HEK293 (cell line): ENCODE measurements at regions not wholly inside any gene's neighbourhood (a gene's known extent, or its start where the extent isn't known, plus 50 kb on each side); places are given as distances from the start of the nearest gene placed in this dataset.
"Not testable (repeated sequence)": the region's sequence is repeated elsewhere in the genome, so short reads cannot be mapped to it uniquely, and the experiment has no call there.

Experiments used
- CTCF ChIA-PET: fragments of 350-600 bp; formaldehyde crosslinking; extraction: SDS; loops from one replicate; lab custom pipeline; 2021; ENCODE audit warnings: antibody characterized with exemption; lab: Yijun Ruan, JAX
- POLR2A ChIA-PET: fragments of 300-600 bp; formaldehyde crosslinking; extraction: SDS; loops from one replicate; lab custom pipeline; 2020; ENCODE audit warnings: antibody characterized with exemption, inconsistent platforms; lab: Yijun Ruan, JAX
- H3K27ac ChIP-seq: fragments of 200-500 bp; sonication (Bioruptor generic); 2 replicates; pipeline ENCODE4 v1.5.1; 2014; ENCODE audit warnings: low read depth, low read length, control low read depth, inconsistent platforms; ENCODE audit errors: extremely low read depth
- H3K36me3 ChIP-seq, 2 experiments: fragments of 200-500 bp in 1 of 2; sonication (Bioruptor generic) in 1 of 2; 1 replicate in 1 of 2; 2 replicates in 1 of 2; pipeline ENCODE4 v1.5.1; 2014 to 2017; ENCODE audit warnings: inconsistent platforms in 2 of 2, low read length in 2 of 2; ENCODE audit not compliant: control insufficient read depth in 2 of 2, insufficient read depth in 1 of 2
- H3K4me1 ChIP-seq: fragments of 200-500 bp; sonication (Bioruptor generic); 2 replicates; pipeline ENCODE4 v1.5.1; 2014; ENCODE audit warnings: mild to moderate bottlenecking, low read length, inconsistent platforms; ENCODE audit not compliant: control insufficient read depth, insufficient read depth
- H3K4me3 ChIP-seq: 2 replicates; pipeline ENCODE4 v1.5.1; 2011; ENCODE audit warnings: low read depth, mild to moderate bottlenecking, control low read depth, low read length, moderate library complexity
- H3K9me3 ChIP-seq: fragments of 200-500 bp; sonication (Bioruptor generic); 2 replicates; pipeline ENCODE4 v1.5.1; 2014; ENCODE audit warnings: low read depth, low read length, inconsistent platforms; ENCODE audit not compliant: control insufficient read depth, insufficient read depth
- SALL2 ChIP-seq: fragments of 450-650 bp; formaldehyde crosslinking; IDR thresholded peaks from 2 replicates; pipeline ENCODE4 v1.5.0; 2017; ENCODE audit warnings: missing biosample characterization, mild to moderate bottlenecking, missing genetic modification characterization, borderline replicate concordance
- ZBTB7A ChIP-seq: fragments of 450-650 bp; formaldehyde crosslinking; IDR thresholded peaks from 2 replicates; pipeline ENCODE4 v1.5.1; 2016; ENCODE audit warnings: low read depth, missing biosample characterization, missing genetic modification characterization
- ZFP3 ChIP-seq: fragments of 450-650 bp; formaldehyde crosslinking; IDR thresholded peaks from 2 replicates; pipeline ENCODE4 v1.5.1; 2016; ENCODE audit warnings: low read depth, missing biosample characterization, missing genetic modification characterization
- ZFP69B ChIP-seq: fragments of 450-650 bp; formaldehyde crosslinking; IDR thresholded peaks from 2 replicates; pipeline ENCODE4 v1.5.1; 2016; ENCODE audit warnings: missing biosample characterization, missing genetic modification characterization
- ZIC2 ChIP-seq: fragments of 450-650 bp; formaldehyde crosslinking; IDR thresholded peaks from 2 replicates; pipeline ENCODE4 v1.5.1; 2016; ENCODE audit warnings: missing biosample characterization, missing genetic modification characterization
- ZNF10 ChIP-seq: fragments of 450-650 bp; formaldehyde crosslinking; IDR thresholded peaks from 2 replicates; pipeline ENCODE4 v1.5.1; 2017; ENCODE audit warnings: missing biosample characterization, missing genetic modification characterization
- ZNF132 ChIP-seq: fragments of 450-650 bp; formaldehyde crosslinking; IDR thresholded peaks from 2 replicates; pipeline ENCODE4 v1.5.1; 2017; ENCODE audit warnings: missing biosample characterization, missing genetic modification characterization, borderline replicate concordance
- ZNF133 ChIP-seq: fragments of 450-650 bp; formaldehyde crosslinking; IDR thresholded peaks from 2 replicates; pipeline ENCODE4 v1.5.1; 2016; ENCODE audit warnings: missing biosample characterization, missing genetic modification characterization
- ZNF155 ChIP-seq: fragments of 450-650 bp; formaldehyde crosslinking; IDR thresholded peaks from 2 replicates; pipeline ENCODE4 v1.5.1; 2016; ENCODE audit warnings: missing biosample characterization, missing genetic modification characterization
- ZNF211 ChIP-seq: fragments of 450-650 bp; formaldehyde crosslinking; IDR thresholded peaks from 2 replicates; pipeline ENCODE4 v1.5.1; 2016; ENCODE audit warnings: low read depth, missing biosample characterization, missing genetic modification characterization
- ZNF629 ChIP-seq: fragments of 450-650 bp; formaldehyde crosslinking; IDR thresholded peaks from 2 replicates; pipeline ENCODE4 v1.5.1; 2017; ENCODE audit warnings: missing biosample characterization, missing genetic modification characterization
- ZNF677 ChIP-seq: fragments of 450-650 bp; IDR thresholded peaks from 2 replicates; pipeline ENCODE4 v1.5.0; 2018; ENCODE audit warnings: missing biosample characterization, mild to moderate bottlenecking, missing genetic modification characterization, moderate library complexity
- TF ChIP-seq, protein P1 (sequence below): fragments of 450-650 bp; formaldehyde crosslinking; IDR thresholded peaks from 2 replicates; pipeline ENCODE4 v1.5.1; 2016; ENCODE audit warnings: missing biosample characterization, missing genetic modification characterization
- TF ChIP-seq, protein P2 (sequence below): fragments of 450-650 bp; formaldehyde crosslinking; IDR thresholded peaks from 2 replicates; pipeline ENCODE4 v1.5.1; 2016; ENCODE audit warnings: missing biosample characterization, missing genetic modification characterization
- TF ChIP-seq, protein P3 (sequence below): fragments of 450-650 bp; IDR thresholded peaks from 2 replicates; pipeline ENCODE4 v1.5.1; 2018; ENCODE audit warnings: missing biosample characterization, mild to moderate bottlenecking, missing genetic modification characterization
- TF ChIP-seq, protein P4 (sequence below): fragments of 450-650 bp; formaldehyde crosslinking; IDR thresholded peaks from 2 replicates; pipeline ENCODE4 v1.5.1; 2016; ENCODE audit warnings: missing biosample characterization, missing genetic modification characterization

DNA sequence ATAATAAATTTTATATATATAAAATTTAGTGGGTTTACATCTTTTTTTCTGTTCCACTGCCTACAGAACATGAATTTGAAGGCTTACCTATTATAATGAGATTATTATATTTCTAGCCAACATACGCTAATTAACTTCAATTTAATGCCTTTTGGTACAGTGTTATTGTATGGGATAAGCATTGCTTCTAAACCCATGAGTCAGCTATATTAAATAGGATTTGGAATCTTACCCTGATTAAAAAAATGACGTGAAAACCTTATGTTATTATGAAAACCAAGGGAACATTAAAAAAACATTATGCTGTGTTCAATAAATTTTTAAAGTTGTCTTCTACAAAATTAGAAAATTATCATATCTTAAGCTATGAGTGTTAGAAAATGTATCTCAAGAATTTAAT, 334.0 kb upstream of the RGS17 start:
- TF ChIP-seq, protein P1, sequence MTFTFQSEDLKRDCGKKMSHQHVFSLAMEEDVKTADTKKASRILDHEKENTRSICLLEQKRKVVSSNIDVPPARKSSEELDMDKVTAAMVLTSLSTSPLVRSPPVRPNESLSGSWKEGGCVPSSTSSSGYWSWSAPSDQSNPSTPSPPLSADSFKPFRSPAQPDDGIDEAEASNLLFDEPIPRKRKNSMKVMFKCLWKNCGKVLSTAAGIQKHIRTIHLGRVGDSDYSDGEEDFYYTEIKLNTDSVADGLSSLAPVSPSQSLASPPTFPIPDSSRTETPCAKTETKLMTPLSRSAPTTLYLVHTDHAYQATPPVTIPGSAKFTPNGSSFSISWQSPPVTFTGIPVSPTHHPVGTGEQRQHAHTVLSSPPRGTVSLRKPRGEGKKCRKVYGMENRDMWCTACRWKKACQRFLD (tag by site-specific recombination): no peak
- TF ChIP-seq ZFP3 (no peak), SALL2 (tag by site-specific recombination) (no peak), ZNF133 (tag by site-specific recombination) (no peak)
- TF ChIP-seq, protein P2, sequence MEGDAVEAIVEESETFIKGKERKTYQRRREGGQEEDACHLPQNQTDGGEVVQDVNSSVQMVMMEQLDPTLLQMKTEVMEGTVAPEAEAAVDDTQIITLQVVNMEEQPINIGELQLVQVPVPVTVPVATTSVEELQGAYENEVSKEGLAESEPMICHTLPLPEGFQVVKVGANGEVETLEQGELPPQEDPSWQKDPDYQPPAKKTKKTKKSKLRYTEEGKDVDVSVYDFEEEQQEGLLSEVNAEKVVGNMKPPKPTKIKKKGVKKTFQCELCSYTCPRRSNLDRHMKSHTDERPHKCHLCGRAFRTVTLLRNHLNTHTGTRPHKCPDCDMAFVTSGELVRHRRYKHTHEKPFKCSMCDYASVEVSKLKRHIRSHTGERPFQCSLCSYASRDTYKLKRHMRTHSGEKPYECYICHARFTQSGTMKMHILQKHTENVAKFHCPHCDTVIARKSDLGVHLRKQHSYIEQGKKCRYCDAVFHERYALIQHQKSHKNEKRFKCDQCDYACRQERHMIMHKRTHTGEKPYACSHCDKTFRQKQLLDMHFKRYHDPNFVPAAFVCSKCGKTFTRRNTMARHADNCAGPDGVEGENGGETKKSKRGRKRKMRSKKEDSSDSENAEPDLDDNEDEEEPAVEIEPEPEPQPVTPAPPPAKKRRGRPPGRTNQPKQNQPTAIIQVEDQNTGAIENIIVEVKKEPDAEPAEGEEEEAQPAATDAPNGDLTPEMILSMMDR: no peak
- TF ChIP-seq, protein P3, sequence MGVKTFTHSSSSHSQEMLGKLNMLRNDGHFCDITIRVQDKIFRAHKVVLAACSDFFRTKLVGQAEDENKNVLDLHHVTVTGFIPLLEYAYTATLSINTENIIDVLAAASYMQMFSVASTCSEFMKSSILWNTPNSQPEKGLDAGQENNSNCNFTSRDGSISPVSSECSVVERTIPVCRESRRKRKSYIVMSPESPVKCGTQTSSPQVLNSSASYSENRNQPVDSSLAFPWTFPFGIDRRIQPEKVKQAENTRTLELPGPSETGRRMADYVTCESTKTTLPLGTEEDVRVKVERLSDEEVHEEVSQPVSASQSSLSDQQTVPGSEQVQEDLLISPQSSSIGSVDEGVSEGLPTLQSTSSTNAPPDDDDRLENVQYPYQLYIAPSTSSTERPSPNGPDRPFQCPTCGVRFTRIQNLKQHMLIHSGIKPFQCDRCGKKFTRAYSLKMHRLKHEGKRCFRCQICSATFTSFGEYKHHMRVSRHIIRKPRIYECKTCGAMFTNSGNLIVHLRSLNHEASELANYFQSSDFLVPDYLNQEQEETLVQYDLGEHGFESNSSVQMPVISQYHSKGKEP (tag by site-specific recombination): no peak
- TF ChIP-seq, all 188 proteins: peak for 0
- H3K36me3 ChIP-seq: no peaks in the 10 kb centered on the region
- CTCF ChIA-PET: interaction anchor here (0.6 kb wide), 1 partner anchor 407 kb away, joined by 4 read pairs; no protein-coding TSS in a partner anchor
- no peaks in the 10 kb centered on the region for H3K4me1 ChIP-seq
- H3K27ac ChIP-seq: no peak overlapping the region
- no peak overlapping the region for H3K4me3 ChIP-seq
- no peaks in the 10 kb centered on the region for H3K9me3 ChIP-seq
- POLR2A ChIA-PET: no interaction called here

DNA sequence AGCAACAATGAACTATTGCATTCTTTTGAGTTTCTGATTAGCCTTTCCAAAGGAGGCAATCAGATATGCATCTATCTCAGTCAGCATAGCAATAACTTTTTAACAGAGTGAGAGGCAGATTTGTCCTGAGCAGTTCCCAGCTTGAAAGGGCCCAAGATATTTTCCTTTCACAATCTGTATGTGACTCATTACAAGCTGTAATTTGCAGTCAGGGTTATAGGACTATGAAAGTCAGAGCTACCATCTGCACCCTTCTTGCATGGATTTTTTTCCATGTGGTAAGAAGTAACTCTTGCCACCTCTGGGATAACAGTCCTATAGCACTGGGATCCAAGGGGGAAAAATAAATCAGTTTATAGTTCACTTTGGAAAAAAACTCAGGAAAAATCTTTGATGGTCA, 318.2 kb upstream of the RGS17 start:
- no peaks in the 10 kb centered on the region for H3K9me3 ChIP-seq
- H3K36me3 ChIP-seq: no peaks in the 10 kb centered on the region
- H3K4me3 ChIP-seq: no peak overlapping the region
- TF ChIP-seq ZFP69B (tag by site-specific recombination): no peak
- TF ChIP-seq, protein P4, sequence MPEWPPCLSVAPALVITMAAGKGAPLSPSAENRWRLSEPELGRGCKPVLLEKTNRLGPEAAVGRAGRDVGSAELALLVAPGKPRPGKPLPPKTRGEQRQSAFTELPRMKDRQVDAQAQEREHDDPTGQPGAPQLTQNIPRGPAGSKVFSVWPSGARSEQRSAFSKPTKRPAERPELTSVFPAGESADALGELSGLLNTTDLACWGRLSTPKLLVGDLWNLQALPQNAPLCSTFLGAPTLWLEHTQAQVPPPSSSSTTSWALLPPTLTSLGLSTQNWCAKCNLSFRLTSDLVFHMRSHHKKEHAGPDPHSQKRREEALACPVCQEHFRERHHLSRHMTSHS (tag by site-specific recombination): no peak
- TF ChIP-seq ZNF155: no peak
- TF ChIP-seq ZNF211: no peak
- TF ChIP-seq ZBTB7A (tag by site-specific recombination): no peak
- TF ChIP-seq ZIC2: no peak
- no peak for TF ChIP-seq ZNF677 (tag by site-specific recombination)
- POLR2A ChIA-PET: no interaction called here
- CTCF ChIA-PET: no interaction called here
- no peak overlapping the region for H3K27ac ChIP-seq
- no peaks in the 10 kb centered on the region for H3K4me1 ChIP-seq

DNA sequence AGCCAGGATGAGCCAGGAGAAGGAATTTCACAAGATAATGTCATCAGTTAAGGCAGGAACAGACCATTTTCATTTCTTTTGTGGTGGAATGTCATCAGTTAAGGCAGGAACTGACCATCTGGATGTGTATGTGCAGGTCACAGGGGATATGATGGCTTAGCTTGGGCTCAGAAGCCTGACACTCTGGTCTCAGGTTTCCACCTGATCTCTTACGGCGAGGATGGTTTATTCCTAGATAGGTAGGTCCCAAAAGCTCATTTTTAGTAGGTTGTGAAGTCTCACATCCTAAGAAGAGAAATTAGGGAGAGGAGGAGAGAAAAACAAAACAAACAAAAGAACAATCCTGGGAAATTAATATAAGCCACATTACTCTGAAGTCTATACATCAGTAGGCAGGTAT, 311.7 kb upstream of the RGS17 start:
- H3K36me3 ChIP-seq, H3K4me1 ChIP-seq, H3K4me3 ChIP-seq, POLR2A ChIA-PET, H3K9me3 ChIP-seq, H3K27ac ChIP-seq: not testable (repeated sequence)
- CTCF ChIA-PET: interaction anchor here (0.7 kb wide), 1 partner anchor 205 kb away, joined by 3 read pairs; no protein-coding TSS in a partner anchor

DNA sequence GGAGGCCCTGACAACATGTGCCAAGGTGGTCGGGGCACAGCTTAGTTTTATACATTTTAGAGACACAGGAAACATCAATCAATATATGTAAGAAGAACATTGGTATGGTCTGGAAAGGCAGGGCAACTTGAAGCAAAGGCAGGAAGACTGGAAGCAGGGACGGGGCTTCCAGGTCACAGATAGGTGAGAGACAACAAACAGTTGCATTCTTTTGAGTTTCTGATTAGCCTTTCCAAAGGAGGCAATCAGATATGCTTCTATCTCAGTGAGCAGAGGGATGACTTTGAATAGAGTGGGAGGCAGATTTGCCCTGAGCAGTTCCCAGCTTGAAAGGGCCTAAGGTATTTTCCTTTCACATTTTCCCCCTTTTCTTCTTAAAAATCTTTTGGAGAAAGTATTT, 311.0 kb upstream of the RGS17 start:
- no peak overlapping the region for H3K4me3 ChIP-seq
- CTCF ChIA-PET: no interaction called here

More for the DNA sequence above, 311.0 kb upstream of the RGS17 start:
- H3K27ac ChIP-seq: no peak overlapping the region
- TF ChIP-seq ZNF132 (tag by site-specific recombination) (no peak), ZNF10 (tag by site-specific recombination) (no peak), ZNF629 (tag by site-specific recombination) (no peak)
- TF ChIP-seq, all 188 proteins: peak for 0
- no peaks in the 10 kb centered on the region for H3K9me3 ChIP-seq
- POLR2A ChIA-PET: no interaction called here
- no peaks in the 10 kb centered on the region for H3K4me1 ChIP-seq
- no peaks in the 10 kb centered on the region for H3K36me3 ChIP-seq
